GM12874 (cell line): ENCODE measurements at regions not wholly inside any gene's neighbourhood (a gene's known extent, or its start where the extent isn't known, plus 50 kb on each side); places are given as distances from the start of the nearest gene placed in this dataset.

Experiments used
- TF ChIP-seq, protein P1 (sequence below): IDR thresholded peaks from 2 replicates; pipeline ENCODE4 v1.5.1; 2011; ENCODE audit warnings: low read depth, mild to moderate bottlenecking, control low read depth, low read length, moderate library complexity; ENCODE audit not compliant: insufficient read depth

DNA sequence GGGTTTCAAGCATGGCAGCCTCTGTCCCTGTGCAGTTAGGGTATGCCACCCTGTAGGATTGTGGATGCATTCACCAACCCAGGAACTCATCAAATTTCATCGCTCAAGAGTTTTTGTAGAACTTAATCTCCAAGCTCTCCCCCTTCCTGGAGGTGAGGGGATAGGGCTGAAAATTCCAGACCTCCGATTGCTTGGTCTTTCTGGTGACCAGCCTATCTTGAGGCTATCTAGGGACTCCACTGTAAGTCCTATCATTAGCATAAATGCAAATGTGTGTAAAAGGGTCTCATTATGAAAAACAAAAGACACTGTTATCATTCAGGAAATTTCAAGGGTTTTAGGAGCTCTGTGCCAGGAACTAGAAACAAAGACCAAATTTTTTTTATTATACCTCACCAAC lies 244.0 kb downstream of the DUSP6 start:
- TF ChIP-seq, protein P1, sequence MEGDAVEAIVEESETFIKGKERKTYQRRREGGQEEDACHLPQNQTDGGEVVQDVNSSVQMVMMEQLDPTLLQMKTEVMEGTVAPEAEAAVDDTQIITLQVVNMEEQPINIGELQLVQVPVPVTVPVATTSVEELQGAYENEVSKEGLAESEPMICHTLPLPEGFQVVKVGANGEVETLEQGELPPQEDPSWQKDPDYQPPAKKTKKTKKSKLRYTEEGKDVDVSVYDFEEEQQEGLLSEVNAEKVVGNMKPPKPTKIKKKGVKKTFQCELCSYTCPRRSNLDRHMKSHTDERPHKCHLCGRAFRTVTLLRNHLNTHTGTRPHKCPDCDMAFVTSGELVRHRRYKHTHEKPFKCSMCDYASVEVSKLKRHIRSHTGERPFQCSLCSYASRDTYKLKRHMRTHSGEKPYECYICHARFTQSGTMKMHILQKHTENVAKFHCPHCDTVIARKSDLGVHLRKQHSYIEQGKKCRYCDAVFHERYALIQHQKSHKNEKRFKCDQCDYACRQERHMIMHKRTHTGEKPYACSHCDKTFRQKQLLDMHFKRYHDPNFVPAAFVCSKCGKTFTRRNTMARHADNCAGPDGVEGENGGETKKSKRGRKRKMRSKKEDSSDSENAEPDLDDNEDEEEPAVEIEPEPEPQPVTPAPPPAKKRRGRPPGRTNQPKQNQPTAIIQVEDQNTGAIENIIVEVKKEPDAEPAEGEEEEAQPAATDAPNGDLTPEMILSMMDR: no peak

DNA sequence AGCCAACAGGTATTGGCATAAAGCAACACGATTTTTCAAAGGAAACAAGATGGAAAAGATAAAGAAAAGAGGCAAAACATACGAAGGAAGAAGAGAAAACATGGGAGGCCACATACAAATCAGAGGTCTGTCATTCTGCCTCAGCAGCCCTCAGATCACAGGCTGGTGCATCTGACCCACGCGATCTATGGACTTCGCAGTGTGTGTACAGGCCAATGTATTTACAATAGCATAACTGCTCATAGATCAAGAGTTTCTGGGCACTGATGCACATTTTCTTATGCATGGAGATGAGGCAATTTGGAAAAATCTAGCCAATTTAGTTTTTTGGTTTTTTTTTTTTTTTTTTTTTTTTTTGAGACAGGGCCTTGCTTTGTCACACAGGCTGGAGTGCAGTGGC lies 245.4 kb downstream of the DUSP6 start:
- TF ChIP-seq, protein P1: no peak

DNA sequence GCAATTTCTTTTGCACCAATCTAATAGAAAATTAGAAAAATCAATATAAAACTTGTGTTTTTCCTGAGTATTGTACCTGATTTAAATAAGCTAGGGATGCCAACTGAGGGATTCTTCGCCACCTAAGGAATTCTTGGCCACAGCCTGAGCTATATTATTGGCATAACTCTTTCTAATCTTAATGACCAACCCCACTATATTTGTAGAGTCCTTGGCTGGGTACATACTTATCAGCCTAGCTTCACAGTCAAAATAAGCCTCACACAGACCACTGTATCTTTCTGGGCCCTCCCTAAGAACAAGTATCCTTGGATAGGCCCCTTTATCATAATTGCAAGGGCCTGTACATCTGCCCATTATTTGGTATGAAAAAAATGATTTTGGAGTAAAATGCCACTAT lies 247.1 kb downstream of the DUSP6 start:
- TF ChIP-seq, protein P1: no peak

DNA sequence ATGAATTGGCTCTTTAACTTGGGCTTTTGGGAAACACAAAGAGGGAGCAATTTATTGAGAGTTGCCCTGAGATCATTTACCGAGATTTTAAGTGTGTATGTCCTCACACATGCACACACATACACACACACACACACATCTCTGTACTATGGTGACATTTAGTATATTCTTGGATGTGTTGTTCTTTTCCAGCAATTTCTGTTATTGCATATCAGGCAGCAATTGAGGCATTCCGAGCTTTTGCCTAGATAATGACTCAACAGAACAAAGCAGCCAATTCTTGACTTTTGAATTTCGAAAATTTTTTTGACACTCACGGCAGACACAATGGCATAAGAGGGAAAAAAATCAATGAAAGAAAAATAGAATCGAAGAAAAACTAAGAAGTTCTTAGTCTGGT lies 248.5 kb downstream of the DUSP6 start:
- TF ChIP-seq, protein P1: no peak

DNA sequence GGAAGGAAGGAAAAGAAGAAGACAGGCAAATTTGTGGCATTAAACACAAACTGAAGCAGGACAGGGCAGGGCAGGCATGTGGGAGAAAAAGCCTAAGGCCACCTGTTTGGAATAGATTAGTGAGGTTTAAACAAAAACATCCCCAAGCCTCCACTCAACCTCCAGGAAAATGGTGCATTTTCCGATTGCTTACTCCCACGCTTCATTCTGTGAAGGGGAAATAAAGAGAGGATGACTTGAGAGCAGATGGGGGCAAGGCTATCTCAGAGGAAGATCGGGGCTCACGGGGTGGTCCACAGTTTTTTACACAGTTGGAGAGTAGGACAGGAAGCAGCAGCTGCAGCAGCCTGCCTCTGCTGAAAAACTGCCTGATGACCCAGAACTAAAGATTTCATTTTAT lies 250.9 kb downstream of the DUSP6 start:
- TF ChIP-seq, protein P1: no peak

DNA sequence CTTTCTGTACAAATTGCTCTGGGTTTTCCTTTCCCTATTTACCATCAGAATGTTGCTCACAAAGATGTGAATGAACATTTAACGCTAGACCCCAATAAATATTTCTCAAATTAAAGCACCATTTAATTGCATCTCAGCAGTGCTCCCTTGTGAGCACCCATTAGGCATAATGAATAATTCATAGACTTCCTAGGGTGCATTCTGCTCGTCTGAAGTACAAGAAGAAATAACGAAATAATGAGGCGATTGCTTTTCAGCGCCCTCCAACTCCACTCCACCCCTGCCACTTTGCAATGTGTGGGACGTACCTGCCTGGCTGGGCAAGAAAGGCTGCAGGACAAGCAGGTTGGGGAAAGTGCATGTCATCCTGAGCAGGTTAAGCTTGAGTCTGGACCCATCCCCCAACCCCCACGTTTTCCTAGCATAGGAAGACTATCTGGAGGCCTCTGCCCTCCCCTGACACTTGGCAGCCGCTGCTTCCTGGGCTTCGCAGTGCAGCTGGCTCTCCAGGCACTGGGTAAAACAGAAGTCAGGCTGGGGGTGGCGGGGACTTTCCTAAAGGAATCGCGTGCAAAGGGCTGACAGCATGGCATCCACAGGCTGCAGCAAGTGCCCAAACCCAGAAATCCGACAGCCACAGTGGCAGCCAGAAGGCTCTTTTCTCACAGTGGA lies 253.7 kb downstream of the DUSP6 start:
- TF ChIP-seq, protein P1: no peak

DNA sequence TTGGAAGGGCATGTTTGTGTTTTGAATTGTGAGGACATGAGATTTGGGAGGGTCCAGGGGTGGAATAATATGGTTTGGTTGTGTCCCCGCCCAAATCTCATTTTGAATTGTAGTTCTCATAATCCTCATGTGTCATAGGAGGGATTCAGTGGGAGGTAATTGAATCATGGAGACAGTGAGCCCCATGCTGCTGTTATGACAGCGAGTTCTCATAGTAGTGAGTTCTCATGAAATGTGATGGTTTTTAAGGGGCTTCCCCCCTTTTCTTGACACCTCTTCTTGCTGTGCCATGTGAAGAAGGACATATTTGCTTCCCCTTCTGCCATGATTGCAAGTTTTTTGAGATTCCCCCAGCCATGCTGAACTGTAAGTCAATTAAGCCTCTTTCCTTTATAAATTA lies 260.0 kb downstream of the DUSP6 start:
- TF ChIP-seq, protein P1: no peak
